Fibroblast of lung (primary cell): ENCODE measurements at regions not wholly inside any gene's neighbourhood (a gene's known extent, or its start where the extent isn't known, plus 50 kb on each side); places are given as distances from the start of the nearest gene placed in this dataset.

ENCODE experiments used
- DNase-seq, 2 donors: peaks; one replicate each; pipeline versions ENCODE4 v3.0.0 to v3.0.0-alpha.2; 2010; ENCODE audit warnings: low read depth in 2 of 2
- H2AFZ ChIP-seq: 2 replicates; pipeline ENCODE4 v1.5.1; 2012; ENCODE audit warnings: low read length, control low read depth, inconsistent platforms
- H3K27ac ChIP-seq: 2 replicates; pipeline ENCODE4 v1.5.1; 2011; ENCODE audit warnings: low read length, control low read depth; ENCODE audit not compliant: insufficient read depth
- H3K27me3 ChIP-seq: 2 replicates; pipeline ENCODE4 v1.5.1; 2011; ENCODE audit warnings: mild to moderate bottlenecking, low read length; ENCODE audit not compliant: control insufficient read depth, insufficient read depth
- H3K36me3 ChIP-seq: 2 replicates; pipeline ENCODE4 v1.5.1; 2011; ENCODE audit warnings: low read length; ENCODE audit not compliant: control insufficient read depth, insufficient read depth
- H3K4me1 ChIP-seq: 2 replicates; pipeline ENCODE4 v1.5.1; 2011; ENCODE audit warnings: low read length; ENCODE audit not compliant: control insufficient read depth, insufficient read depth; ENCODE audit errors: extremely low read depth
- H3K4me2 ChIP-seq: 2 replicates; pipeline ENCODE4 v1.5.1; 2011; ENCODE audit warnings: low read length, control low read depth; ENCODE audit not compliant: insufficient read depth; ENCODE audit errors: extremely low read depth
- H3K4me3 ChIP-seq, 4 experiments: fragments of 200-600 bp in 1 of 4; sonication (generic) in 1 of 4; replicated peaks in 1 of 4; 2 replicates each; pipeline ENCODE4 v1.5.1; 2011 to 2016; ENCODE audit warnings: low read length in 4 of 4, low read depth in 3 of 4, mild to moderate bottlenecking in 3 of 4, control low read depth in 2 of 4, inconsistent platforms in 1 of 4, mixed read lengths in 1 of 4; ENCODE audit not compliant: insufficient read depth in 1 of 4; ENCODE audit errors: control extremely low read depth in 1 of 4
- H3K79me2 ChIP-seq: 2 replicates; pipeline ENCODE4 v1.5.1; 2012; ENCODE audit warnings: mild to moderate bottlenecking, low read length, inconsistent platforms; ENCODE audit not compliant: control insufficient read depth, insufficient read depth
- H3K9ac ChIP-seq: 2 replicates; pipeline ENCODE4 v1.5.1; 2011; ENCODE audit warnings: mild to moderate bottlenecking, low read length, control low read depth; ENCODE audit not compliant: insufficient read depth
- H3K9me3 ChIP-seq: 2 replicates; pipeline ENCODE4 v1.5.1; 2012; ENCODE audit warnings: low read depth, low read length; ENCODE audit not compliant: control insufficient read depth, insufficient read depth
- H4K20me1 ChIP-seq: 2 replicates; pipeline ENCODE4 v1.5.1; 2011; ENCODE audit warnings: low read length; ENCODE audit not compliant: control insufficient read depth, insufficient read depth; ENCODE audit errors: extremely low read depth
- EZH2 ChIP-seq: IDR thresholded peaks from 2 replicates; pipeline ENCODE4 v1.5.1; 2012; ENCODE audit warnings: low read length, control low read depth, mild to moderate bottlenecking; ENCODE audit errors: missing control alignments
- TF ChIP-seq, protein P1 (sequence below), 2 donors: IDR thresholded peaks in 1 of 2; conservative IDR thresholded peaks in 1 of 2; 1 replicate in 1 of 2; 2 replicates in 1 of 2; pipeline ENCODE4 v1.5.1; 2011 to 2012; ENCODE audit warnings: low read length in 2 of 2, control low read depth in 1 of 2, inconsistent platforms in 1 of 2, low read depth in 1 of 2, mild to moderate bottlenecking in 1 of 2

DNA sequence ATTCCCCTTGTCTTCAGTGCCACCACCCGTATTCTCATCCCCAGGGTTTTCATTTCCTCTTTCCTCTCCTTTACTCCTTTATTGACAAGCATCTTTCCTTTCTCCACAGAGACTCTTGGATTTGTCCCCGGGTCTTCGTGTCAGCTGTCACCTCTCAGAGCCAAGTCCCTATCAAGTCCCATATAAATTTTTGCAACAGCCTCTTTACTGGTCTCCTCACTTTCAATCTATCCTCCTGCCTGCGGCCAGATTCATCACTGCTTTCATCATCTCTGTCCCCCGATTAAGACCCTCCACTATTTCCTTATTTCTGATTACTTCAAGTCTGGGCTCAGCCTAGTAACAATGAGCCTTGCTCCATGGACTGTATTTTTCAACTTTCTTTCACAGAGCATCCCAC, 113.8 kb downstream of the CTAGE1 start:
- Histone ChIP-seq H2AFZ (no peak overlapping the region), H3K9ac (no peak overlapping the region), H3K4me1 (no peaks in the 10 kb centered on the region), H3K27ac (no peak overlapping the region), H3K79me2 (no peaks in the 10 kb centered on the region), H3K4me3 (no peak overlapping the region), H3K4me2 (no peak overlapping the region), H3K9me3 (no peaks in the 10 kb centered on the region), H4K20me1 (no peaks in the 10 kb centered on the region), H3K27me3 (no peaks in the 10 kb centered on the region), H3K36me3 (no peaks in the 10 kb centered on the region)
- no peak for DNase-seq
- TF ChIP-seq, protein P1, sequence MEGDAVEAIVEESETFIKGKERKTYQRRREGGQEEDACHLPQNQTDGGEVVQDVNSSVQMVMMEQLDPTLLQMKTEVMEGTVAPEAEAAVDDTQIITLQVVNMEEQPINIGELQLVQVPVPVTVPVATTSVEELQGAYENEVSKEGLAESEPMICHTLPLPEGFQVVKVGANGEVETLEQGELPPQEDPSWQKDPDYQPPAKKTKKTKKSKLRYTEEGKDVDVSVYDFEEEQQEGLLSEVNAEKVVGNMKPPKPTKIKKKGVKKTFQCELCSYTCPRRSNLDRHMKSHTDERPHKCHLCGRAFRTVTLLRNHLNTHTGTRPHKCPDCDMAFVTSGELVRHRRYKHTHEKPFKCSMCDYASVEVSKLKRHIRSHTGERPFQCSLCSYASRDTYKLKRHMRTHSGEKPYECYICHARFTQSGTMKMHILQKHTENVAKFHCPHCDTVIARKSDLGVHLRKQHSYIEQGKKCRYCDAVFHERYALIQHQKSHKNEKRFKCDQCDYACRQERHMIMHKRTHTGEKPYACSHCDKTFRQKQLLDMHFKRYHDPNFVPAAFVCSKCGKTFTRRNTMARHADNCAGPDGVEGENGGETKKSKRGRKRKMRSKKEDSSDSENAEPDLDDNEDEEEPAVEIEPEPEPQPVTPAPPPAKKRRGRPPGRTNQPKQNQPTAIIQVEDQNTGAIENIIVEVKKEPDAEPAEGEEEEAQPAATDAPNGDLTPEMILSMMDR (conservative IDR thresholded peaks at IDR 0.05 in 1 of 2, IDR thresholded peaks at IDR 0.05 in 1 of 2; ENCODE audit: low read depth in 1 of 2, low read length in 2 of 2) = no peak
- no peak for TF ChIP-seq EZH2

DNA sequence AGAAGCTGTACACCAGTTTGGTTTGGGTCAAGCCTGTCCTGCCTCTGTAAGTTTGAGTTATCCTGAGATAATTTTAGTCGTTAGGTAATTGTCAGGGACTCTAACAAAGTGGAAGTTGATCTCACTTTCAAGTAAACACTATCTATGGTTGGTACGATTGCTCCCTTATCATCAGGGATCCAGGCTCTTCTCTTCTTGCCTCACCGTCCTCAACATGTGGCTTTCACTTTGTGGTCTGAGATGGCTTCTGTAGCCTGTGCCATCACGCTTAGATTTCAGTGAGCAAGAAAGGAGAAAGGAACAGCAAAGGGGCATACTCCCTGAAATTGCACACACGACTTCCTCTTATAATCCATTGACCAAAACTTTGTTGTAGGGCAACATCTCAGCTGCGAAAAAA, 115.6 kb downstream of the CTAGE1 start:
- no peak for DNase-seq
- H3K27me3 ChIP-seq = no peaks in the 10 kb centered on the region
- H3K4me3 ChIP-seq = no peak overlapping the region
- H4K20me1 ChIP-seq = no peaks in the 10 kb centered on the region
- no peak for TF ChIP-seq EZH2
- TF ChIP-seq, protein P1 (conservative IDR thresholded peaks at IDR 0.05 in 1 of 2, IDR thresholded peaks at IDR 0.05 in 1 of 2; ENCODE audit: low read depth in 1 of 2, low read length in 2 of 2) = no peak
- H3K36me3 ChIP-seq = no peaks in the 10 kb centered on the region
- no peak overlapping the region for H3K27ac ChIP-seq
- H3K9ac ChIP-seq = no peak overlapping the region
- H2AFZ ChIP-seq = no peak overlapping the region
- H3K4me1 ChIP-seq = no peaks in the 10 kb centered on the region
- no peaks in the 10 kb centered on the region for H3K9me3 ChIP-seq
- H3K79me2 ChIP-seq = no peaks in the 10 kb centered on the region
- H3K4me2 ChIP-seq = no peak overlapping the region

DNA sequence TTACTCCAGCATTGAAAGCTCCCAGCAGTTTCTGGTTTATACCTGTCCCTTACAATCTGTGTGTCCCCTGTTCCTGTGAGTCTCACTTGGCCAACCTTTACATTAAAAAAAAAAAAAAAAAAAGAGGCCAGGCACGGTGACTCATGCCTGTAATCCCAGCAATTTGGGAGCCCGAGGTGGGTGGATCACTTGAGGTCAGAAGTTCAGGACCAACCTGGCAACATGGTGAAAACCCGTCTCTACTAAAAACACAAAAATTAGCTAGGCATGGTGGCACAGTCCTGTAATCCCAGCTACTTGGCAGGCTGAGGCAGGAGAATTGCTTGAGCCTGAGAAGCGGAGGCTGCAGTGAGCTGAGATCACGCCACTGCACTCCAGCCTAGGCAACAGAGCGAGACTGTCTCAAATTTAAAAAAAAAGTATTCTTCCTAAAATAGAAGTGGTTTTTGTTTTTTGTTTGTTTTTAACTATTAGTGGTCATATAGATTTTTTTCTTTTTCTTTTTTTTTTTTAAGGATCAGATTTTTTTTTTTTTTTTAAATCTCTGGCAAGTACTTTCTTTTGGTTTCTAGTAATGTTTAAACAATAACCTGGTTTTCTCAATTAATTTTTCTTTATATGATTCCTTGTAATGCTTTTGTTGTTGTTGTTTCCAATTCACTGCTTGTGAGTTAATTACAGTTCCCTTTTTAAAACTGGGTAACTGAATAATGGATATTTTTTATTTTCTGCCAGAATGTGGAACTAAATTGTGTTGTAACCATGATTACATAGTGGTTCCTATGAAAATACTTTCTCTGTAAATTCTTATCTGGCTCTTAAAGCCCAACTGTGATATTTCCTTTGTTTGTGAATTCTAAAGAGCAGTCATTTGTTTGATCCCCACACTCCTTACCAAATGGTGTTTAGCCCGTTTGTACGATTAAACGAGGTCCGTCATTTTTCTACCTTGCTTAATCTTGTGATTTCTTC, 116.8 kb downstream of the CTAGE1 start:
- H3K36me3 ChIP-seq = no peaks in the 10 kb centered on the region
- H4K20me1 ChIP-seq = no peaks in the 10 kb centered on the region
- no peak for TF ChIP-seq EZH2
- TF ChIP-seq, protein P1 (conservative IDR thresholded peaks at IDR 0.05 in 1 of 2, IDR thresholded peaks at IDR 0.05 in 1 of 2; ENCODE audit: low read depth in 1 of 2, low read length in 2 of 2) = no peak
- H3K4me2 ChIP-seq = no peak overlapping the region
- H3K79me2 ChIP-seq = no peaks in the 10 kb centered on the region
- no peak overlapping the region for H3K4me3 ChIP-seq
- H3K27ac ChIP-seq = no peak overlapping the region
- H3K9ac ChIP-seq = no peak overlapping the region
- peaks cover 2% of the 10 kb centered on the region for H3K27me3 ChIP-seq
- no peaks in the 10 kb centered on the region for H3K9me3 ChIP-seq
- no peak for DNase-seq
- H2AFZ ChIP-seq = no peak overlapping the region
- no peaks in the 10 kb centered on the region for H3K4me1 ChIP-seq
